ES-I3 (cell line): ENCODE measurements at regions not wholly inside any gene's neighbourhood (a gene's known extent, or its start where the extent isn't known, plus 50 kb on each side); places are given as distances from the start of the nearest gene placed in this dataset.
"Not testable (repeated sequence)": the region's sequence is repeated elsewhere in the genome, so short reads cannot be mapped to it uniquely, and the experiment has no call there.

Source experiments
- H3K36me3 ChIP-seq: 2 replicates; pipeline ENCODE4 v1.6.1; 2013; ENCODE audit warnings: mild to moderate bottlenecking, low read length, control low read depth, moderate library complexity; ENCODE audit not compliant: insufficient read depth
- H3K4me1 ChIP-seq: 2 replicates; pipeline ENCODE4 v1.6.1; 2013; ENCODE audit warnings: mild to moderate bottlenecking, control low read depth, low read length; ENCODE audit not compliant: insufficient read depth
- H3K9ac ChIP-seq: 2 replicates; pipeline ENCODE4 v1.6.1; 2013; ENCODE audit warnings: low read depth, mild to moderate bottlenecking, low read length, moderate library complexity
- H3K9me3 ChIP-seq: 2 replicates; pipeline ENCODE4 v1.6.1; 2013; ENCODE audit warnings: mild to moderate bottlenecking, low read length, moderate library complexity; ENCODE audit not compliant: control insufficient read depth, insufficient read depth

- no peak overlapping the region for H3K9ac ChIP-seq
- no peaks in the 10 kb centered on the region for H3K9me3 ChIP-seq
- 0 out of 2 replicates have a peak, but pooled peaks cover 4% of the 10 kb centered on the region for H3K4me1 ChIP-seq
- H3K36me3 ChIP-seq, result no peaks in the 10 kb centered on the region
Measured at GRCh38 chr5:89313804-89314588, 431.0 kb upstream of the MEF2C start.

- Histone ChIP-seq H3K9me3 (no peaks in the 10 kb centered on the region), H3K4me1 (peaks cover 4% of the 10 kb centered on the region; the same call in 1 of the 2 replicates), H3K36me3 (no peaks in the 10 kb centered on the region), H3K9ac (no peak overlapping the region)
Measured at GRCh38 chr5:89313044-89313443, 430.1 kb upstream of the MEF2C start.

GRCh38 chr5:89309268-89309667 is 426.3 kb upstream of the MEF2C start:
- Histone ChIP-seq H3K4me1 (peaks cover 4% of the 10 kb centered on the region; the same call in 1 of the 2 replicates), H3K36me3 (no peaks in the 10 kb centered on the region), H3K9ac (no peak overlapping the region)

GRCh38 chr5:89308606-89309040 is 425.6 kb upstream of the MEF2C start:
- Histone ChIP-seq H3K36me3 (no peaks in the 10 kb centered on the region), H3K4me1 (no peaks in the 10 kb centered on the region; the same call in 1 of the 2 replicates), H3K9ac (no peak overlapping the region), H3K9me3 (no peaks in the 10 kb centered on the region)

More at GRCh38 chr5:89309268-89309667, 426.3 kb upstream of the MEF2C start:
- H3K9me3 ChIP-seq, result no peaks in the 10 kb centered on the region

DNA sequence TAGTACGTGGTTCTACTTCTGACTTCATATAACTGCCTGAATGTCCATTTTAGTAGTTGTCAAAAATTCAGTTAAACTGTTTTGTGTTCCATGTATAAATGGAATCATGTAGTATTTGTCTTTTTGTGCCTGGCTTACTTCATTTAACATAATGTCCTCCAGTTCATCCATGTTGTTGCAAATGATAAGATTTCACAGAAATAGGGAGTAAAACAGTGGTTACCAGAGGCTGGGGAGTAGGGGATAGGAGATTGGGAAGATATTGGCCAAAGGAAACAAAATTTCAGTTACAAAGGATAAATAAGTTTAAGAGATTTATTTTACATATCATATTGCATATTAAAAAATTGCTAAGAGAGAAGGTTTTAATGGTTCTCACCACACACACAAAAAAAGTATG is 425.0 kb upstream of the MEF2C start:
- no peak overlapping the region for H3K9ac ChIP-seq
- no peaks in the 10 kb centered on the region; the same call in 1 of the 2 replicates for H3K4me1 ChIP-seq
- no peaks in the 10 kb centered on the region for H3K9me3 ChIP-seq

GRCh38 chr5:89307141-89307540 is 424.2 kb upstream of the MEF2C start:
- not testable (repeated sequence) for H3K9ac ChIP-seq, H3K9me3 ChIP-seq, H3K36me3 ChIP-seq, H3K4me1 ChIP-seq

More for the DNA sequence above, 425.0 kb upstream of the MEF2C start:
- H3K36me3 ChIP-seq, result no peaks in the 10 kb centered on the region

DNA sequence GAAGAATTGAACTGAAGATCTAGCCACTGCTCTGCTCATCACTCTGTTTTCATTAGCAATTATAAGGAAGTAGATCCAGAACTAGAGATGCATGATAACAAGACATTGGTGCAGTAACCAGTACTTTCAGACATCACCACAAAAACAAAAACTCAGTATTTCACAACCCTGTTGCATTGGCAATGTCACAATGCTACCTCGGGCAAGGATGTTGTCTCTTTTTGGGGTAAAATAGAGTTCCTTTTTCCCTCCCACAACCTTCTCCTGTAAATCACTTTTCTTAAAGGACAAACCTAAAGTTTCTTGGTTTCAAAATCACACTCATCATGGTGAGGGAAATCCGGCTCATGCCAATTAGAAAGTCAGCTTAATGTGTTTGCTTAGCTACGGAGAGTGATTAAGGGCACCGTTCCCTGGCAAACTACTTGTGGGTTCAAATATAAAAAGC is 420.1 kb upstream of the MEF2C start:
- no peaks in the 10 kb centered on the region for H3K36me3 ChIP-seq
- no peaks in the 10 kb centered on the region for H3K4me1 ChIP-seq
- no peak overlapping the region for H3K9ac ChIP-seq
- no peaks in the 10 kb centered on the region for H3K9me3 ChIP-seq

- H3K9me3 ChIP-seq, result no peaks in the 10 kb centered on the region
- H3K4me1 ChIP-seq, result no peaks in the 10 kb centered on the region
- H3K36me3 ChIP-seq, result no peaks in the 10 kb centered on the region
- no peak overlapping the region for H3K9ac ChIP-seq
Measured at GRCh38 chr5:89302102-89302891, 419.3 kb upstream of the MEF2C start.

DNA sequence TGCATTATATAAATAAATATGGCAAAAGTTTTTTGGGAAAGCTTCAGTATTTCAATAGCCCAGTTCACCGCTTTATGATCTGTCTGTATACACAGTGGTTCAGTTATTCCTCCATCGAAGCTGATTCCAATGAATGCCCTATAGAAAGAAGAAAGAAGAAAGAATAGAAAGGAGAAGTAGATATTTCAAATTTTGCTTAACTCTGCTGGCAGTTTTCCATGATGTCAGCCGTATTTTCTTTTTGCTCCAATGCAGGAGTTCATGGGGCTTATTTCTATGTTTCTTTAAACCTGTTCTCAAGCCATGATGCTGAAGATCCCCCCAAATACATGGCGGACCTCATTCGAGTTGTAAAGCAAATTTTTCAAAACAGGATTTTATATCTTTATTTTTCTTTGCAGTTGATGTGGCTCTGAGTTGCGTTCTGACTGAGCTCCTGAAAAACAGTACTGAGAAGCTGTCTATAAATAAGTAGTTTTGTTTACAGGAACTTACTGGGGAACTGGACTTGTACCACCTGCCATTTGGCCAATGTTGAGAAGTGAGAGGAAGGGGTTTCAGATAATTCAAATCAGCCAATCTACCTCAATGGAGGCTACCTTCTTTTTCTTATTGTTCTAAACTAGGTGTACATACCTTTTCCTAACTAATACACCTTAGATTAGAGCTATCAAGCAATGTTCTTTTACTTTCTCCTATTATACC is 418.5 kb upstream of the MEF2C start:
- Histone ChIP-seq H3K9me3 (no peaks in the 10 kb centered on the region), H3K9ac (no peak overlapping the region), H3K4me1 (no peaks in the 10 kb centered on the region), H3K36me3 (no peaks in the 10 kb centered on the region)

DNA sequence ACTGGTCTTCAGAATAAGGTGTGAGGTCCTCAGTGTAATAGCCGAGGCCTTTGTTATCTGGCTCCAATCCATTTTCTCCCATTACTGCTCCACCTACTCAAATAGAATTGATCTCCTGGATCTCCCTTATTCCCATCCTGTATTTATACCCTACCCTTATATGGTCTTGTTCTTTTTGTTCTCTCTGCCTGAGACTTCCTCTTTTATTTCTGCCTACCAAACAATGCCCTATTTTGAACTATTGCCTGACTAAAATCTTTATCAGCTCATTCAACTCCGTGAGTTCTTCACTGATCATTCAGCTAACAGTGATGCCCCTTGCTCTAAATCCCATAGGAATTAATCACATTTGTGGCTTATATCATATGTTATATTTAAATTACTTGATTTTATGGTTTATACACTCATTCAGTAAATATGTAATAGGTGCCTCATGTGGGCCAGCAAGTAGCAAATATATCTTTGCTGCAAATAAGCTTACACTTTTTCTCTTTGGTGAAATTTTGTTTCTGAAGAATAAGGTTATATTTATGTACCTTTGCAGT is 417.5 kb upstream of the MEF2C start:
- no peak overlapping the region for H3K9ac ChIP-seq
- H3K9me3 ChIP-seq, result no peaks in the 10 kb centered on the region
- H3K36me3 ChIP-seq, result no peaks in the 10 kb centered on the region
- no peaks in the 10 kb centered on the region for H3K4me1 ChIP-seq

DNA sequence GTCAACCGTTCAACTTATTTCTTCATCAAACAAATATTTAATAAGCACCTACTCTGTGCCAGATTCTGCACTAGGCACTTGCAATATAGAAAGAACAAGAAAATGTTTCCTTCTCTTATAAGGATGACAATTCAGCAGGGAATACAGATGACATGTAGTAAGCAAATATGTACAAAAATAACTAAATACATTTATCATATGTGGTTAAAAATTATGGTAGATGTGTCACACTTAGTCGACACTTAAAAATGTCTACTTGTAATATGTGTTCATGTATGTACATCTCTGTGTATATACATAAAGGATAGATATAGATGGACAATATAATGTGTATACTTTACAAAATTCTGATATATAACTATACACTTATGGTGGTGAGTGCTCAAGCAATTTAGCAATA is 417.0 kb upstream of the MEF2C start:
- H3K4me1 ChIP-seq, result no peaks in the 10 kb centered on the region
- H3K9ac ChIP-seq, result no peak overlapping the region
- no peaks in the 10 kb centered on the region for H3K9me3 ChIP-seq
- H3K36me3 ChIP-seq, result no peaks in the 10 kb centered on the region

DNA sequence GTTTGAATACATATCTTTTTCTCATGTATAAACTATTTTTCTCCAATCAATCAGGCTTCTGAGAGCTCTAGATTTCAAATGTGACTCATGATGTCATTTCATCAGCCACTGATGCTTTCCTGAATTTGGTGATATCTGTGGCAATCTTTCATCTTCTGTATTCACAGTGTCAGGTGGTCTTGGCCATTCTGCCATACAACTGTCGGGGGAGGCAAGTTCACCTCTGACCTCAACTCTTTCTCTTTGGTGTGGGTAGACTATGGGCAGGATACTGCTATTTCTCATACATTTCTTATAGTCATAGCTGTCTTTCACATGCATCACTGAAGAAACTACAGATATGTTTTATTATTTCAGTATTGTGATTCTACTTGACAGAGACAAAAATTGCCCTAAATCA is 414.1 kb upstream of the MEF2C start:
- Histone ChIP-seq H3K9me3 (no peaks in the 10 kb centered on the region), H3K36me3 (no peaks in the 10 kb centered on the region), H3K4me1 (no peaks in the 10 kb centered on the region), H3K9ac (no peak overlapping the region)

- H3K4me1 ChIP-seq, result no peaks in the 10 kb centered on the region
- H3K36me3 ChIP-seq, result no peaks in the 10 kb centered on the region
- no peaks in the 10 kb centered on the region for H3K9me3 ChIP-seq
- H3K9ac ChIP-seq, result no peak overlapping the region
Measured at GRCh38 chr5:89293810-89294209, 410.8 kb upstream of the MEF2C start.

DNA sequence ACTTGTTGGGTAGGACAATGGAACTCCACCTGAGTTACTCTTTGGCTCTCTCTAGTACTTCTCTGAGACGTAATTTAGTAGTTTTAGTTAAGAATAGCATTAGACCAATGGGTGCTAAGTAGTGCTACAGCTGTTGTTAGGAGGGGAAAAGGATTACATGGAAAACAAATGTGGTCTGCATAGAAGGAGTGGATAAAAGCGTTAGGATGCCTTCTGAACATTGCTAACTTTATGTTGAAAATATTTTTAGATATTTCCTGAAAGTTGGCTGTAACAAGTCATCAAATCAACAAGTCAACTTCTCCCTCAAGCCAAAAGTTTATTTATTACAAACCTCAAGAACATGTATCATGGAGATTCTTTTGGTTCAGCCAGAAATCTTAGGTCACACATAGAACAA is 409.5 kb upstream of the MEF2C start:
- Histone ChIP-seq H3K36me3 (no peaks in the 10 kb centered on the region), H3K9me3 (no peaks in the 10 kb centered on the region), H3K4me1 (no peaks in the 10 kb centered on the region), H3K9ac (no peak overlapping the region)
